MM.1S (cell line): ENCODE measurements at regions not wholly inside any gene's neighbourhood (a gene's known extent, or its start where the extent isn't known, plus 50 kb on each side); places are given as distances from the start of the nearest gene placed in this dataset.

Experiments used
- CTCF ChIP-seq: fragments of 300-600 bp; sonication (generic); IDR thresholded peaks from 2 replicates; pipeline ENCODE4 v1.5.1; 2016; ENCODE audit warnings: antibody characterized with exemption, low read length, mixed read lengths
- EZH2 ChIP-seq: fragments of 300-600 bp; sonication (generic); optimal IDR thresholded peaks from 2 replicates; pipeline ENCODE3; 2017; ENCODE audit warnings: low read depth, mild to moderate bottlenecking, antibody characterized with exemption, low read length, mixed read lengths
- EZH2phosphoT487 ChIP-seq: fragments of 300-600 bp; sonication (generic); IDR thresholded peaks from 2 replicates; pipeline ENCODE4 v1.6.1; 2018; ENCODE audit warnings: antibody characterized with exemption, low read length

- no peak for TF ChIP-seq CTCF
- TF ChIP-seq EZH2, result no peak
- TF ChIP-seq EZH2phosphoT487, result no peak
Observed at GRCh38 chr14:29462772-29463171, 464.9 kb downstream of the PRKD1 start.
